Fibroblast of lung (primary cell): ENCODE measurements at regions not wholly inside any gene's neighbourhood (a gene's known extent, or its start where the extent isn't known, plus 50 kb on each side); places are given as distances from the start of the nearest gene placed in this dataset.

ENCODE experiments used
- CTCF ChIP-seq, 2 donors: IDR thresholded peaks in 1 of 2; conservative IDR thresholded peaks in 1 of 2; 1 replicate in 1 of 2; 2 replicates in 1 of 2; pipeline ENCODE4 v1.5.1; 2011 to 2012; ENCODE audit warnings: low read length in 2 of 2, control low read depth in 1 of 2, inconsistent platforms in 1 of 2, low read depth in 1 of 2, mild to moderate bottlenecking in 1 of 2
- EZH2 ChIP-seq: IDR thresholded peaks from 2 replicates; pipeline ENCODE4 v1.5.1; 2012; ENCODE audit warnings: low read length, control low read depth, mild to moderate bottlenecking; ENCODE audit errors: missing control alignments

GRCh38 chr18:2411381-2411960 lies 159.8 kb downstream of the METTL4 start:
- TF ChIP-seq CTCF (conservative IDR thresholded peaks at IDR 0.05 in 1 of 2, IDR thresholded peaks at IDR 0.05 in 1 of 2; ENCODE audit: low read depth in 1 of 2, low read length in 2 of 2): no peak
- no peak for TF ChIP-seq EZH2
